Keratinocyte (primary cell): ENCODE measurements at regions not wholly inside any gene's neighbourhood (a gene's known extent, or its start where the extent isn't known, plus 50 kb on each side); places are given as distances from the start of the nearest gene placed in this dataset.
"Not testable (repeated sequence)": the region's sequence is repeated elsewhere in the genome, so short reads cannot be mapped to it uniquely, and the experiment has no call there.

Source experiments
- CTCF ChIP-seq, 3 experiments: IDR thresholded peaks in 1 of 3; conservative IDR thresholded peaks in 1 of 3; optimal IDR thresholded peaks in 1 of 3; 2 replicates in 2 of 3; 3 replicates in 1 of 3; pipeline versions ENCODE3 to v1.5.1; 2011; ENCODE audit warnings: low read length in 3 of 3, mild to moderate bottlenecking in 3 of 3, moderate library complexity in 2 of 3, control low read depth in 1 of 3, inconsistent platforms in 1 of 3; ENCODE audit not compliant: insufficient read depth in 2 of 3; ENCODE audit errors: extremely low read depth in 1 of 3
- EZH2 ChIP-seq: IDR thresholded peaks from one replicate; pipeline ENCODE4 v1.6.1; 2012; ENCODE audit warnings: inconsistent platforms, mild to moderate bottlenecking, low read length, moderate library complexity

- not testable (repeated sequence) for TF ChIP-seq CTCF (optimal IDR thresholded peaks at IDR 0.05 in 1 of 3, IDR thresholded peaks at IDR 0.05 in 1 of 3, conservative IDR thresholded peaks at IDR 0.05 in 1 of 3; ENCODE audit: extremely low read depth in 1 of 3, insufficient read depth in 2 of 3, low read length in 3 of 3); EZH2
Observed at GRCh38 chr1:610538-610937, 75.9 kb downstream of the OR4F16 start.
